Heart left ventricle (tissue), 13 donors: ENCODE measurements at regions not wholly inside any gene's neighbourhood (a gene's known extent, or its start where the extent isn't known, plus 50 kb on each side); places are given as distances from the start of the nearest gene placed in this dataset.

Experiments
- CTCF ChIP-seq, 12 donors: fragments of 200-600 bp; sonication (generic) in 4 of 12; IDR thresholded peaks; one replicate each; pipeline versions ENCODE4 v1.5.0 to v1.8.0; 2018 to 2022; ENCODE audit warnings: antibody characterized with exemption in 12 of 12, mild to moderate bottlenecking in 5 of 12
- POLR2A ChIP-seq, 2 donors: fragments of 450-650 bp; IDR thresholded peaks; one replicate each; pipeline ENCODE4 v1.6.1; 2017; ENCODE audit warnings: antibody characterized with exemption in 2 of 2, mild to moderate bottlenecking in 2 of 2, moderate library complexity in 2 of 2
- donor health status: ischemic (EF 13 %, LVEDD 7.1; RV severe dilation, severe dysfunction).
- donor health status: DM: no; HTN: yes; CAD: no.
- donor health status: DM: no; HTN: no; CAD: no.
- donor health status: ischemic (EF 25% LVEDD 6.9; RV normal size, moderate dysfunction).
- donor health status: ischemic (EF 25% LVEDD 5.7; RV mildly dilated, moderate dysfunction).
- donor health status: ischemic (EF 35%, LVEDD 5.7; RV mildly dilated, moderate dysfunction).
- donor health status: nonischemic (EF 11% LVEDD 7.7; RV severe dilation, severe dysfunction).
- donor health status: DM: yes; HTN: yes; CAD: no.
- donor health status: PGD.
- donor health status: ischemic (EF 29% LVEDD 5.4; RV normal size, mild dysfunction).
- donor health status: nonischemic (EF 23%, LVEDD 6.1; RV moderate dilation, normal function).

GRCh38 chr11:38356255-38356654, 1758.2 kb upstream of the RAG2 start:
- TF ChIP-seq CTCF (IDR thresholded peaks at IDR 0.05) (no peak), POLR2A (IDR thresholded peaks at IDR 0.05) (no peak)
